ENCODE measurements at regions not wholly inside any gene's neighbourhood (a gene's known extent, or its start where the extent isn't known, plus 50 kb on each side); places are given as distances from the start of the nearest gene placed in this dataset.

DNA sequence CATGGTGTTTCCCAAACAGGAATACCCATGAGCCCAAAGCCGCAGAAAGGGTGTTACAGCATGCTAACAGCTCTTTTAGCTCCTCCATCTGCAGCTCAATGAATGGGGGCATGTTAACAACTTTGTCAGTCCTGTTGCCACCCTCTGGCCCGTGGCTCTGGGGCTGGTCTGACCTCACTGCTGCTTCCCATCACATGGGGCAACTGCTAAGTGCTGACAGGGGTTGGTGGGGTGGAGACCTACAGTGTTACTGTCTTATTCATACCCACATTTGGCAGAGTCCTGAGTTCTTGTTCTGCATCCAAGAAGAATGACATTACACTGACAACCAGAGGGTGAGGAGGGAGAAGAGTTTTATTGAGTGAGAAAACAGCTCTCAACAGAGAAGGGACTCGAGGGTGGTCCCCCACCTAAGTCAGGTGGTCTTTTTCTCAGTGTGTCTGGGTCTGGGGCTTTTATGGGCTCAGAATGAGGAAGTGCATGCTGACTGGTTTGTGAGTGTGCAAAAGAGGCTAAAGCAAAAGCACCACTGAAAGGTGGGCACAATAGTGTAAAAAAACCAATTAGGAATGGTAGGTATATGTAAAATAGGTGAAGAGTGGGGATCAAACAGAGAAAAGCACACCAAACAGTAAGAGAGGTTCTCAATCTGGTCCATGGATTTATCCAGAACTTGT, 1952.0 kb upstream of the PCDH20 start:
- no peak for DNase-seq (ENCODE audit: low spot score, unreplicated experiment)
- Mint-ChIP-seq H3K27ac (no peak overlapping the region), H3K36me3 (ENCODE audit: insufficient read depth) (no peaks in the 10 kb centered on the region), H3K9me3 (ENCODE audit: low read depth) (no peaks in the 10 kb centered on the region), H3K4me1 (ENCODE audit: low read depth) (no peaks in the 10 kb centered on the region), H3K4me3 (ENCODE audit: low read depth) (no peak overlapping the region), H3K27me3 (no peaks in the 10 kb centered on the region)
- TF ChIP-seq, protein P1, sequence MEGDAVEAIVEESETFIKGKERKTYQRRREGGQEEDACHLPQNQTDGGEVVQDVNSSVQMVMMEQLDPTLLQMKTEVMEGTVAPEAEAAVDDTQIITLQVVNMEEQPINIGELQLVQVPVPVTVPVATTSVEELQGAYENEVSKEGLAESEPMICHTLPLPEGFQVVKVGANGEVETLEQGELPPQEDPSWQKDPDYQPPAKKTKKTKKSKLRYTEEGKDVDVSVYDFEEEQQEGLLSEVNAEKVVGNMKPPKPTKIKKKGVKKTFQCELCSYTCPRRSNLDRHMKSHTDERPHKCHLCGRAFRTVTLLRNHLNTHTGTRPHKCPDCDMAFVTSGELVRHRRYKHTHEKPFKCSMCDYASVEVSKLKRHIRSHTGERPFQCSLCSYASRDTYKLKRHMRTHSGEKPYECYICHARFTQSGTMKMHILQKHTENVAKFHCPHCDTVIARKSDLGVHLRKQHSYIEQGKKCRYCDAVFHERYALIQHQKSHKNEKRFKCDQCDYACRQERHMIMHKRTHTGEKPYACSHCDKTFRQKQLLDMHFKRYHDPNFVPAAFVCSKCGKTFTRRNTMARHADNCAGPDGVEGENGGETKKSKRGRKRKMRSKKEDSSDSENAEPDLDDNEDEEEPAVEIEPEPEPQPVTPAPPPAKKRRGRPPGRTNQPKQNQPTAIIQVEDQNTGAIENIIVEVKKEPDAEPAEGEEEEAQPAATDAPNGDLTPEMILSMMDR (IDR thresholded peaks at IDR 0.05; ENCODE audit: unreplicated experiment), result no peak

DNA sequence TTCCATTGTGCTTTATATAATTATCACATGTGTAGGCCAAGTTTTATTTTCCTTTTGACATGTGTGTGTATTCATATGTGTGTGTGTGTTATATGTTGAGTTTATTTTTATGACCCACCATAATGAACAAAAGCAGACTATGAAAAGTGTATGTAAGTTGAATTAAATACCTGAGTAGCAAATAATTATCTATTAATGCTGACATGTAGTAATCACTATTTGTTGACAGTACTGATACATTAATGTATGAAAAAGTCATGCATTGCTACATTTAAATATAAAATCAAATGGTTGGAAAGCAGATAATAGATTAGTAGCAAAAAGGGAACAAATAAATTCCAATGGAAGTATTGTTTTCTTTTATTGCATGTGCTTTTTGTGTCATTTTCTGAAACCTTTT, 1948.5 kb upstream of the PCDH20 start:
- TF ChIP-seq, protein P1 (IDR thresholded peaks at IDR 0.05; ENCODE audit: unreplicated experiment), result no peak
- H3K4me3 Mint-ChIP-seq (ENCODE audit: low read depth), result no peak overlapping the region
- no peaks in the 10 kb centered on the region for H3K9me3 Mint-ChIP-seq (ENCODE audit: low read depth)

DNA sequence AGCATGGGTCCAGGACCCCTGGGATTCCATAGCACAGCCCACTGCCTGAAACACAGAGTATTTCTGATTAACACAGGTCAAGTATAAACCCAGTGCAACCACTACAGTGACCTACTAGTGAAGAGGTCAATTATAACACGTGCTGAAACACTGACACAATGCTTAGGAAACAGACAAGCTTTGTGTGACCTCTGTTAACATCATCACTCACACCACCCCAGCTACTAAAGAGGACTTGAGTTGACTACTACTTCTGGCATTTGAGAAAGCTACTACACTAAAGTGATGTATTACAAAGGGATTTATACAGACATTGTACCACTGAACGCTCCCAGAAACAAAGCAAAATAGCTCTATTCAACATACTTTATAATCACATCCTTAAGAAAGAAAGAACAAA, 1935.9 kb upstream of the PCDH20 start:
- Mint-ChIP-seq H3K9me3 (ENCODE audit: low read depth) (no peaks in the 10 kb centered on the region), H3K4me3 (ENCODE audit: low read depth) (no peak overlapping the region), H3K36me3 (ENCODE audit: insufficient read depth) (no peaks in the 10 kb centered on the region), H3K27ac (no peak overlapping the region), H3K4me1 (ENCODE audit: low read depth) (no peaks in the 10 kb centered on the region), H3K27me3 (no peaks in the 10 kb centered on the region)
- no peak for DNase-seq (ENCODE audit: low spot score, unreplicated experiment)
- TF ChIP-seq, protein P1 (IDR thresholded peaks at IDR 0.05; ENCODE audit: unreplicated experiment), result no peak

More for the DNA sequence above, 1948.5 kb upstream of the PCDH20 start:
- H3K27ac Mint-ChIP-seq, result no peak overlapping the region
- no peaks in the 10 kb centered on the region for H3K36me3 Mint-ChIP-seq (ENCODE audit: insufficient read depth)
- H3K27me3 Mint-ChIP-seq, result no peaks in the 10 kb centered on the region
- H3K4me1 Mint-ChIP-seq (ENCODE audit: low read depth), result no peaks in the 10 kb centered on the region
- no peak for DNase-seq (ENCODE audit: low spot score, unreplicated experiment)

DNA sequence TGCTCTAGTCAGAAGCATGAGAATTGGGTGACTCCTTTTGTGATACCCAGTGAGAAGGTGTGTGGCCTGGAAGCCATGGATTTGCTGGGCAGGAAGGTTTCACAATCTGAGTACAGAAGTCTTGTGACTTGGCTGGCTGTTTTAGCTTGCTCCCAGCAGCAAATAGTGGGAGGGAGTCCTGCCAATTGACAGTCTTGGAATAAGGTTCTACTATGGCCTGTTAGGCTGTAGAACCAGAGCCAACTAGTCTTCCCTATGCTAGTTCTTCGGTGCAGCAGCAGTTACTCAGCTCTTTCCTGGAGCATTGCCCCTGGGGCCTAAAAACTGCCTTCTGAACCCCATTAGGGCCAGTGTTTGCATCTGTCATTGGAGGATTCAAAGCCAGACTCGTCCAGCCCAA, 1935.4 kb upstream of the PCDH20 start:
- Mint-ChIP-seq H3K9me3 (ENCODE audit: low read depth) (no peaks in the 10 kb centered on the region), H3K36me3 (ENCODE audit: insufficient read depth) (no peaks in the 10 kb centered on the region), H3K27me3 (no peaks in the 10 kb centered on the region), H3K27ac (no peak overlapping the region), H3K4me3 (ENCODE audit: low read depth) (no peak overlapping the region), H3K4me1 (ENCODE audit: low read depth) (no peaks in the 10 kb centered on the region)
- DNase-seq (ENCODE audit: low spot score, unreplicated experiment), result no peak
- TF ChIP-seq, protein P1 (IDR thresholded peaks at IDR 0.05; ENCODE audit: unreplicated experiment), result no peak

DNA sequence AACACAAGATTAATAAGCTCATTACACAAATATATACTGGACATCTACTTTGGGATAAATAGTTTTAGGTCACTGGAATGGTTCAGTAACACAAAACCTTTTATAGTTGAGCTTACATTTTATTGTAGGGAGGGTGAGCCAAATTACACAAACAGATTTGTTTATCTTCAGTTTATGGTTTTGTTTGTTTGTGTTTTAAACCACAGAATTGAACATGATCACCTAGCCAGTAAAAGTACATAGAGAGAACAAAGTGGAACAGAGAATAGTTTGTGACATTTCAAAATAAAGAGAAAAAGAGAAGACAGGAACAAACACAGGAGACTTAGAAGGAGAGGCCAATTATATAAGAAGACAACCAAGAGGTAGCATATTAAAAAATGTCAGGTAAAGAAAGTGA, 1930.2 kb upstream of the PCDH20 start:
- DNase-seq (ENCODE audit: low spot score, unreplicated experiment), result no peak
- Mint-ChIP-seq H3K27me3 (no peaks in the 10 kb centered on the region), H3K4me1 (ENCODE audit: low read depth) (peaks cover 6% of the 10 kb centered on the region), H3K27ac (no peak overlapping the region), H3K36me3 (ENCODE audit: insufficient read depth) (no peaks in the 10 kb centered on the region), H3K9me3 (ENCODE audit: low read depth) (no peaks in the 10 kb centered on the region), H3K4me3 (ENCODE audit: low read depth) (no peak overlapping the region)
- TF ChIP-seq, protein P1 (IDR thresholded peaks at IDR 0.05; ENCODE audit: unreplicated experiment), result no peak
